GM19372 (cell line): ENCODE measurements at regions not wholly inside any gene's neighbourhood (a gene's known extent, or its start where the extent isn't known, plus 50 kb on each side); places are given as distances from the start of the nearest gene placed in this dataset.
"Not testable (repeated sequence)": the region's sequence is repeated elsewhere in the genome, so short reads cannot be mapped to it uniquely, and the experiment has no call there.

Experiments
- ATAC-seq: cut with Tn5 transposase; IDR thresholded peaks from one replicate; pipeline ENCODE4 v1.9.1; 2021; ENCODE audit warnings: mild to moderate bottlenecking, low read depth, moderate library complexity; ENCODE audit not compliant: unreplicated experiment

- ATAC-seq, result not testable (repeated sequence)
These were observed 220.8 kb downstream of the MINAR1 start for GRCh38 chr15:79652972-79653371.

DNA sequence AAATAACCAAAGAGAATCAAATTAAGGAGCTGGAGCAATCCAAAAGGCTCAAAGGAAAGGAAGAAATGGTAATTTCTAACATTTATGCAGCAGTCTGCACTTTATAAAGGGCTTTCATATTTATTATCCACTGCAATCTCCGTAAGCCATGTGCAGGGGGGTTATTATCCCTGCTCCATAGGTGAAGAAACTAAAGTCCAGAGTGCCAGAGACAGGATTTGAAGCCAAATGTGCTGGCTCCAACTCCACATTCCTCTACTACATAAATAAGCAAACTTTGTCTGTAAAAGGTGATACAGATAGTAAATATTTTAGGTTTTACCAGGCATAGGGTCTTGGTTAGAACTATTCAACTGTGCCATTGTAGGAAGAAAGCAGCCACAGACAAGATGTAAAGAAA lies 221.4 kb downstream of the MINAR1 start:
- no peak for ATAC-seq

DNA sequence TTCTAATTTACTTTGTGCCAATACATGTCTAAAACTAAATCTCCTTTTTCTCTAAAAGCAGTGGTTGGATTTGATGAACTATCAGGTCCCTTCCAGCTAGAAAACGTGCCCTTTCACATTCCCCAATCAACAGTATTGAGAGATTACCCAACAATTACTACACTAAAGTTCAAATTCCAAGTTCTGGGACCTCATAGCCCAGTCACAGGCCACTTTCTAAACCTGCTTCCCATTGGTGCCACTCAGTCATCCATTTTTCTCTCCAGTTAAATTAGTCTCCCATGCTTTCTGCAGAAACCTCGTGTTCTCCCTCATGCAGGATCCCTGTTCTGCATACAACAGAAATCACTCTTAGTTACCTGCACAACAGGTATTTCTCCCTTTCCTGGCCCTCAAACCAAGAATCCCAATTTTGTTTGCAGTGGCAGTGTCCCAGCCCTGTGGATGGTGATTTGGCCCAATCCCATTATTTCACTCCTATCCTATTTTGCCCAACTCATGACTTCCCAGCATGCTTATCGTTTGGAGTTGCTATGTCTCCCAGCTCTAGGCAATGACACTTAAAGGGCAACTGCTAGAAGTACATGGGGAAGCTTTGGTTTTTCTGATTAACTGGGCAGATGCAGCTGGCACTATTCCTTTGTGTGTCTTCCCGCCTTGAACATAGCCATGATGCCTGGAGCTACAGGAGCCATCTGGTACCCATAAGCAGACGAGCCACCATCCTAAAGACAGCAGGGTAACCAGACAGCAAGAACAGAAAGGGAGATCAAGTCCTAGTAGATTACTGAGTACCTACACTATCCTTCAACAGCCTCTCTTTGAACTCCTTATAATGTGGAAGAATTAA lies 224.2 kb downstream of the MINAR1 start:
- no peak for ATAC-seq

GRCh38 chr15:79657722-79658121 lies 225.6 kb downstream of the MINAR1 start:
- no peak for ATAC-seq

DNA sequence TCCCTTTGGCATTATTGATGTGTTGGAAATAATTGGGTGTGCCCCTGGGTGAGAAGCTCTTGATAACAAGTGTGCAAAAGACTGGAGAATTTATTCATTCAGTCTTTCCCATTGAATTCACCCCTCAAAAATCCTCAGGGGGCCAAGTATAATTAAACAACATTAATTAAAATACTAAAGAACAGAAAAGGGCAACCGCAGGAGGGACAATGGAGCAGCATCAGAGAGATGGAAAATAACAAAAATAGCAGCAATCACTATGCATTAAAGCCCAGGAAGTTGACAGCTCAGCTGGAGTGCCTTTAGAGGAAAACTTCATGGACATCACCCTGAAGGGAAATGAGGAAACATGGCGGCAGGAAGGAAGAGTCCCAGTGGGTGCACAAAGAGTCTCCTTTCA lies 227.6 kb downstream of the MINAR1 start:
- ATAC-seq, result no peak

DNA sequence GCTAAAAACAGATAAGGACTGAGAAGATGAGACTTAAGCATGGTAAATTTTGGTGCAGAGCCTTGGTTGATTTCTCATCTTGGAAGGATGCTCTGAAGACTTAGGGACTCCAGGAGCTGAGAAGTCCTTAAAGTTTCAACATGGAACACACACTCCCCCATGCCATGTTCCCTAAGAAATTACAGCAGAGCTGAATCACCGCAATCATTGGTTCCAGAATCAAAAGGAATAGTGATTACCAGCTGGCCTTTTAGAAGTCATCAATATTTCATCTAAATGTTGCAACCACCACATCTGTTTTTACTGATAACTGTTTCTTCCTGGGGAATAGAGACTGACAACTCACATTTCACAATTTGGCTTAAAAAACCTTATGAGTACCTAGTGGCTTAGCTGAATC lies 229.3 kb downstream of the MINAR1 start:
- no peak for ATAC-seq

- peak; percentile 76 for ATAC-seq
These were observed 223.2 kb downstream of the MTHFS start for GRCh38 chr15:79673416-79674123.

DNA sequence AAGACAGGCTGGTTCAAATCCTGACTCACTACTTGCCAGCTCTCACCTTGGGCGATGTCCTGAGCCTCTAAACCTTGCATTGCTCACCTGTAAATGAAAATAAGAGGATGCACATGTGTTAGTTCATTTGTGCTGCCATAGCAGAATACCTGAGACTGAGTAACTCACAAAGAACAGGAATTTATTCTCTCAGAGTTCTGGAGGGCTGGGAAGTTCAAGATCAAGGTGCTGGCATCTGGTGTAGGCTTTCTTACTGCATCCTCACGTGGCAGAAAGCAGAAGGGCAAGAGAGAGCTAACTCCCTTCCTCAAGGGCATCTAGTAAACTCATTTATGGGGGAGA lies 222.7 kb downstream of the MTHFS start:
- no peak for ATAC-seq

GRCh38 chr15:79675982-79676381 lies 220.8 kb downstream of the MTHFS start:
- no peak for ATAC-seq

DNA sequence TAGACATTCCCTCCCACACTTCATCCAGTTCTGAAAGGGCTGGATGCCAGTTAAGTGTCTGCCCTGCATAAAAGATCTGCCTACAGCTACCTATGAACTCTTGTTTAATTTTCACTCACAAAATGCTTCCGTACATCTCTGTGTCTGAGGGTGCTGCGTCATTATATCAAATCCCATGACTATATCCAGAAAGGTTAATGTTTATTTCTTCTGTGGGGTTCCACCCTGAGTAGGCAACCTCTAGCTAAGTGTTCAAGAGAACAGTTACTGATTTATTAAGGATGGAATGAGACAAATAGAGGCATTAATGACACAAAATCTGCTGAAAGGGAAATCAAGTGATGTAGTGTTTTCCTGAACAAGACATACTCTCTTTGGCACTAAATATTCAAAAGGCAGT lies 220.2 kb downstream of the MTHFS start:
- no peak for ATAC-seq

- no peak for ATAC-seq
These were observed 219.6 kb downstream of the MTHFS start for GRCh38 chr15:79677241-79677640.

GRCh38 chr15:79678032-79678701 lies 218.6 kb downstream of the MTHFS start:
- no peak for ATAC-seq

DNA sequence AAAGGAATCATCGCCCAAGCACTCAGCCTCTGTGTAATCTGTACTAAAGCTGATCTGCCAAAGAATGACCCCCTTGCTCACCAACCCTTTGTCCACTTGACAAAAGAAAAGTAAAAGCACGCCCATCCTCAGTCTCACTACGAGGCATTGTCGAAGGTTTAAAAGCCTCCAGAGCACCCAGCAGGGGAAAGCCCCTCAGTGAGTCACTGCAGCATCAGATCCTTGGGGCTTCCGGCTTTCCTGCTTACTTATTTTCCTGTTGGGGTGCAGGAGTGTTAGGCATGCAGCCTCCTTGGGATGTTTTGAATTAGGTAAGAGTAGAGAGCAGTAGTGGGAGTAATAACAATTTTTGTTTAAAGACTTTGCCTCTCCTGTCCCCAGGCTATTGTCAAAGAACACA lies 216.1 kb downstream of the MTHFS start:
- no peak for ATAC-seq

GRCh38 chr15:79682285-79682684 lies 214.5 kb downstream of the MTHFS start:
- no peak for ATAC-seq

- no peak for ATAC-seq
These were observed 213.9 kb downstream of the MTHFS start for GRCh38 chr15:79682851-79683288.

- ATAC-seq, result no peak
These were observed 207.8 kb downstream of the MTHFS start for GRCh38 chr15:79689030-79689429.

GRCh38 chr15:79700951-79701480 lies 195.8 kb downstream of the MTHFS start:
- ATAC-seq, result no peak

- no peak for ATAC-seq
These were observed 194.2 kb downstream of the MTHFS start for GRCh38 chr15:79702621-79703020.

- no peak for ATAC-seq
These were observed 175.6 kb downstream of the MTHFS start for GRCh38 chr15:79721256-79721655.

GRCh38 chr15:79724312-79724711 lies 172.5 kb downstream of the MTHFS start:
- ATAC-seq, result no peak

- ATAC-seq, result no peak
These were observed 172.0 kb downstream of the MTHFS start for GRCh38 chr15:79724804-79725203.
